ENCODE measurements at regions not wholly inside any gene's neighbourhood (a gene's known extent, or its start where the extent isn't known, plus 50 kb on each side); places are given as distances from the start of the nearest gene placed in this dataset.

GRCh38 chr12:16421806-16422205, 74.4 kb downstream of the MGST1 start (continued):
- no peak for TF ChIP-seq EZH2 (IDR thresholded peaks at IDR 0.05; ENCODE audit: low read depth, unreplicated experiment)
- TF ChIP-seq ETS1 (IDR thresholded peaks at IDR 0.05): no peak
- no peak for TF ChIP-seq ZNF331 (CRISPR knock-in tag; IDR thresholded peaks at IDR 0.05; ENCODE audit: low read depth)
- TF ChIP-seq EZH2phosphoT487 (IDR thresholded peaks at IDR 0.05; ENCODE audit: unreplicated experiment): no peak
- TF ChIP-seq STAT1 (IDR thresholded peaks at IDR 0.05; ENCODE audit: unreplicated experiment): no peak
- no peak for TF ChIP-seq ZNF114 (CRISPR knock-in tag; IDR thresholded peaks at IDR 0.05)

- Mint-ChIP-seq H3K4me1 (peaks cover 4% of the 10 kb centered on the region; the same call in 2 of the 3 replicates), H3K4me3 (no peak overlapping the region)
- no peaks in the 10 kb centered on the region for H3K79me2 ChIP-seq (replicated peaks; ENCODE audit: insufficient read depth)
- TF ChIP-seq CREB1 (CRISPR knock-in tag; IDR thresholded peaks at IDR 0.05; ENCODE audit: low read depth): no peak
- no peak for TF ChIP-seq ZNF331 (CRISPR knock-in tag; IDR thresholded peaks at IDR 0.05; ENCODE audit: low read depth)
- TF ChIP-seq STAT1 (IDR thresholded peaks at IDR 0.05; ENCODE audit: unreplicated experiment): no peak
- TF ChIP-seq EZH2 (IDR thresholded peaks at IDR 0.05; ENCODE audit: low read depth, unreplicated experiment): no peak
- TF ChIP-seq JUNB (IDR thresholded peaks at IDR 0.05; ENCODE audit: unreplicated experiment): no peak
- TF ChIP-seq CTCF (conservative IDR thresholded peaks at IDR 0.05; ENCODE audit: low read depth in 2 of 2): no peak
- TF ChIP-seq REST (IDR thresholded peaks at IDR 0.05; ENCODE audit: unreplicated experiment): no peak
- TF ChIP-seq ETS1 (IDR thresholded peaks at IDR 0.05): no peak
- no peak for TF ChIP-seq ZNF462 (CRISPR knock-in tag; IDR thresholded peaks at IDR 0.05)
- no peak for TF ChIP-seq ZNF114 (CRISPR knock-in tag; IDR thresholded peaks at IDR 0.05)
Measured at GRCh38 chr12:16424531-16424930, 77.1 kb downstream of the MGST1 start.

More at GRCh38 chr12:16424531-16424930, 77.1 kb downstream of the MGST1 start:
- Mint-ChIP-seq H3K9me3 (peaks cover 2% of the 10 kb centered on the region; the same call in 1 of the 3 replicates), H3K36me3 (ENCODE audit: low read depth) (peaks cover 7% of the 10 kb centered on the region; the same call in 1 of the 3 replicates), H3K27ac (no peak overlapping the region), H3K27me3 (ENCODE audit: insufficient read depth, low read depth, poor library complexity) (peaks cover 4% of the 10 kb centered on the region)
- Histone ChIP-seq H3K36me3 (ENCODE audit: insufficient read depth) (no peaks in the 10 kb centered on the region), H3F3A (replicated peaks; ENCODE audit: low read depth) (no peaks in the 10 kb centered on the region), H3K9me2 (ENCODE audit: insufficient read depth) (peaks cover 18% of the 10 kb centered on the region; the same call in 1 of the 2 replicates), H2AFZ (no peak overlapping the region), H3K4me3 (no peak overlapping the region), H3K27me3 (ENCODE audit: insufficient read depth) (no peaks in the 10 kb centered on the region), H3K27ac (ENCODE audit: low read depth) (no peak overlapping the region), H3K4me2 (no peak overlapping the region), H3K4me1 (ENCODE audit: insufficient read depth) (no peaks in the 10 kb centered on the region), H4K20me1 (replicated peaks; ENCODE audit: insufficient read depth) (no peaks in the 10 kb centered on the region)
- ATAC-seq (no peak), DNase-seq (ENCODE audit: low spot score) (no peak)
